K562 (cell line): ENCODE measurements at regions not wholly inside any gene's neighbourhood (a gene's known extent, or its start where the extent isn't known, plus 50 kb on each side); places are given as distances from the start of the nearest gene placed in this dataset.

ENCODE experiments used
- ATAC-seq: fragments of 200-7000 bp; cut with Tn5 transposase; 3 replicates; pipeline ENCODE4 v1.9.1; 2020; ENCODE audit warnings: moderate library complexity
- BruUV-seq: library from RNA; stranded (reverse); fragments of 400-500 nt; replicated peaks from 2 replicates; lab custom pipeline; 2021; lab: Mats Ljungman, UMichigan
- CTCF ChIA-PET: fragments of 300-600 bp; formaldehyde crosslinking; extraction: SDS; loops from one replicate; lab custom pipeline; 2021; ENCODE audit warnings: low intra/inter-chr PET ratio; lab: Yijun Ruan, JAX
- POLR2A ChIA-PET: fragments of 300-600, 350-650 bp; sonication (Branson Sonifier 250); formaldehyde crosslinking; extraction: SDS; loops from one replicate; lab custom pipeline; 2021; ENCODE audit warnings: antibody characterized with exemption, inconsistent platforms; lab: Yijun Ruan, JAX
- DNase-seq, 4 experiments: peaks; one replicate each; pipeline versions ENCODE4 v3.0.0 to v3.0.0-alpha.2; 2011 to 2018; ENCODE audit warnings: low spot score in 3 of 4, mixed read lengths in 3 of 4; ENCODE audit errors: extremely low read depth in 1 of 4
- FAIRE-seq: peaks from 2 replicates; lab custom pipeline; 2011; peaks lifted over from hg19 to GRCh38; lab: Jason Lieb, UNC
- H2AFZ ChIP-seq: 2 replicates; pipeline ENCODE4 v1.6.0; 2011; ENCODE audit warnings: low read depth, low read length, control low read depth, inconsistent platforms
- H3K27ac ChIP-seq: fragments of 200-600 bp; 3 replicates; pipeline ENCODE4 v1.8.0; 2011; ENCODE audit warnings: low read depth, mild to moderate bottlenecking, control low read depth, inconsistent platforms, low read length, moderate library complexity, mixed read lengths; ENCODE audit errors: extremely low read depth
- H3K27me3 ChIP-seq, 2 experiments: fragments of 300-600 bp in 1 of 2; 2 replicates in 1 of 2; 3 replicates in 1 of 2; pipeline versions ENCODE4 v1.6.0 to v1.8.0; 2011; ENCODE audit warnings: inconsistent platforms in 2 of 2, low read length in 2 of 2, mild to moderate bottlenecking in 1 of 2, mixed read lengths in 1 of 2, moderate library complexity in 1 of 2; ENCODE audit not compliant: control insufficient read depth in 2 of 2, insufficient read depth in 2 of 2
- H3K36me3 ChIP-seq: fragments of 300-600 bp; 3 replicates; pipeline ENCODE4 v1.8.0; 2011; ENCODE audit warnings: mild to moderate bottlenecking, low read length, inconsistent platforms; ENCODE audit not compliant: control insufficient read depth, insufficient read depth
- H3K4me1 ChIP-seq, 2 experiments: fragments of 200-600 bp in 1 of 2; replicated peaks in 1 of 2; 2 replicates in 1 of 2; 3 replicates in 1 of 2; pipeline versions ENCODE4 v1.5.1 to v1.8.0; 2011; ENCODE audit warnings: inconsistent platforms in 2 of 2, low read length in 2 of 2, mild to moderate bottlenecking in 1 of 2, mixed read lengths in 1 of 2, moderate library complexity in 1 of 2; ENCODE audit not compliant: control insufficient read depth in 2 of 2, insufficient read depth in 2 of 2
- H3K4me2 ChIP-seq: 2 replicates; pipeline ENCODE4 v1.6.1; 2011; ENCODE audit warnings: low read length, control low read depth, inconsistent platforms, mixed read lengths; ENCODE audit not compliant: insufficient read depth
- H3K4me3 ChIP-seq: fragments of 200-600 bp; sonication (generic), shearing (Covaris generic); 2 replicates; pipeline ENCODE4 v1.5.1; 2016; ENCODE audit warnings: control low read depth, inconsistent platforms
- H3K79me2 ChIP-seq: fragments of 200-600 bp; 3 replicates; pipeline ENCODE4 v1.8.0; 2011; ENCODE audit warnings: low read length, inconsistent platforms; ENCODE audit not compliant: control insufficient read depth, insufficient read depth
- H3K9ac ChIP-seq, 2 experiments: 2 replicates each; pipeline versions ENCODE4 v1.6.0 to v1.6.1; 2011; ENCODE audit warnings: low read depth in 2 of 2, low read length in 2 of 2, control low read depth in 1 of 2, inconsistent platforms in 1 of 2, mild to moderate bottlenecking in 1 of 2, mixed read lengths in 1 of 2; ENCODE audit not compliant: insufficient read depth in 1 of 2
- H3K9me1 ChIP-seq: one replicate; pipeline ENCODE4 v1.6.0; 2011; ENCODE audit warnings: inconsistent platforms, mild to moderate bottlenecking, low read length, moderate library complexity; ENCODE audit not compliant: control insufficient read depth, insufficient read depth
- H3K9me3 ChIP-seq: replicated peaks from 2 replicates; pipeline ENCODE4 v1.5.1; 2011; ENCODE audit warnings: low read depth, low read length, inconsistent platforms; ENCODE audit not compliant: control insufficient read depth, insufficient read depth
- H4K20me1 ChIP-seq: replicated peaks from 2 replicates; pipeline ENCODE4 v1.6.1; 2011; ENCODE audit warnings: low read length, inconsistent platforms, mixed read lengths; ENCODE audit not compliant: control insufficient read depth, insufficient read depth
- BMI1 ChIP-seq: fragments of 150-350 bp; IDR thresholded peaks from 2 replicates; pipeline ENCODE4 v1.6.1; 2014; ENCODE audit warnings: low read length
- C11orf30 ChIP-seq: fragments of 450-650 bp; IDR thresholded peaks from 2 replicates; pipeline ENCODE4 v1.6.1; 2016; ENCODE audit warnings: low read depth, mild to moderate bottlenecking
- CREB5 ChIP-seq: fragments of 250-450 bp; sonication (Bioruptor Pico); IDR thresholded peaks from 2 replicates; pipeline ENCODE4 v1.5.0; 2020; ENCODE audit warnings: mild to moderate bottlenecking
- FOXO4 ChIP-seq: fragments of 450-650 bp; formaldehyde crosslinking; IDR thresholded peaks from 2 replicates; pipeline ENCODE4 v1.4.0; 2020; ENCODE audit warnings: mild to moderate bottlenecking, moderate library complexity
- GATA2 ChIP-seq: sonication (generic); formaldehyde crosslinking; IDR thresholded peaks from 2 replicates; pipeline ENCODE4 v1.4.0; 2020; ENCODE audit warnings: mild to moderate bottlenecking, missing genetic modification reagents
- GTF2A2 ChIP-seq: IDR thresholded peaks from 2 replicates; pipeline ENCODE4 v1.6.1; 2016; ENCODE audit warnings: mild to moderate bottlenecking, missing genetic modification characterization, missing compliant biosample characterization
- HES1 ChIP-seq: fragments of 450-650 bp; IDR thresholded peaks from 2 replicates; pipeline ENCODE4 v1.6.1; 2016; ENCODE audit warnings: low read depth, mild to moderate bottlenecking, moderate library complexity
- KDM2B ChIP-seq: fragments of 250-450 bp; sonication (Bioruptor Pico); IDR thresholded peaks from 2 replicates; pipeline ENCODE4 v1.8.0; 2021; ENCODE audit warnings: mild to moderate bottlenecking, moderate library complexity
- NFIX ChIP-seq: fragments of 250-450 bp; sonication (Bioruptor Pico); IDR thresholded peaks from 2 replicates; pipeline ENCODE4 v1.4.0; 2020; ENCODE audit warnings: low read depth, mild to moderate bottlenecking, moderate library complexity
- NR1H2 ChIP-seq: sonication (generic); formaldehyde crosslinking; IDR thresholded peaks from 2 replicates; pipeline ENCODE4 v1.4.0; 2020; ENCODE audit warnings: mild to moderate bottlenecking, missing genetic modification reagents
- PCBP1 ChIP-seq: fragments of 200-400 bp; formaldehyde crosslinking; IDR thresholded peaks from 2 replicates; pipeline ENCODE4 v1.6.1; 2018; ENCODE audit warnings: mild to moderate bottlenecking, low read depth, low read length; ENCODE audit not compliant: poor library complexity, severe bottlenecking
- PHB ChIP-seq: fragments of 250-450 bp; sonication (Bioruptor Pico); IDR thresholded peaks from 2 replicates; pipeline ENCODE4 v1.5.0; 2021
- PREB ChIP-seq: sonication (generic); formaldehyde crosslinking; IDR thresholded peaks from 2 replicates; pipeline ENCODE4 v1.8.1; 2023; ENCODE audit warnings: mild to moderate bottlenecking, missing genetic modification reagents
- SNIP1 ChIP-seq: fragments of 450-650 bp; IDR thresholded peaks from 2 replicates; pipeline ENCODE4 v1.7.1; 2017; ENCODE audit warnings: low read depth, mild to moderate bottlenecking
- ZNF165 ChIP-seq: fragments of 250-450 bp; sonication (Bioruptor Pico); IDR thresholded peaks from 2 replicates; pipeline ENCODE4 v1.4.0; 2020; ENCODE audit warnings: borderline replicate concordance
- ZNF431 ChIP-seq: sonication (generic); formaldehyde crosslinking; IDR thresholded peaks from 2 replicates; pipeline ENCODE4 v1.8.0; 2022; ENCODE audit warnings: mild to moderate bottlenecking, missing genetic modification reagents
- ZNF764 ChIP-seq: fragments of 250-450 bp; sonication (Bioruptor Pico); IDR thresholded peaks from 2 replicates; pipeline ENCODE4 v1.4.0; 2020; ENCODE audit warnings: low read depth, mild to moderate bottlenecking, moderate library complexity
- WGBS: fragments of 100-300 bp; shearing (Covaris generic); methylation state at CpG from one replicate; pipeline ENCODE4 v1.1.6; 2016; ENCODE audit warnings: low coverage, mixed read lengths; ENCODE audit not compliant: insufficient coverage; ENCODE audit errors: missing lambda C conversion rate; 5-methylcytosine and 5-hydroxymethylcytosine counted together
- in situ Hi-C: fragments of 300-500 bp; cut with MboI; formaldehyde crosslinking; loops from 4 replicates; pipeline ENCODE4 v1.15.0; 2018; ENCODE audit warnings: inconsistent platforms, mixed read lengths
- intact Hi-C: fragments of 100-400 bp; cut with micrococcal nuclease; formaldehyde crosslinking; loops from 2 replicates; pipeline ENCODE4 v1.14.2; 2022

- no peak overlapping the region for H3K9ac ChIP-seq
- no peak overlapping the region for H2AFZ ChIP-seq
- H3K79me2 ChIP-seq = no peaks in the 10 kb centered on the region
- in situ Hi-C loops = no loop called here
- H3K9me1 ChIP-seq = no peaks in the 10 kb centered on the region
- FAIRE-seq = no peak
- H4K20me1 ChIP-seq = no peaks in the 10 kb centered on the region
- no peaks in the 10 kb centered on the region for H3K9me3 ChIP-seq
- no peak for DNase-seq
- H3K4me2 ChIP-seq = no peak overlapping the region
- H3K27ac ChIP-seq = no peak overlapping the region
- WGBS = 5% methylated on average over 4 of the region's 4 CpGs
- BruUV-seq = no TSS peak
- POLR2A ChIA-PET = no interaction called here
- no peaks in the 10 kb centered on the region for H3K36me3 ChIP-seq
- no peak for ATAC-seq
- intact Hi-C loops = no loop called here
- H3K4me3 ChIP-seq = no peak overlapping the region
- CTCF ChIA-PET = no interaction called here
- no peaks in the 10 kb centered on the region for H3K27me3 ChIP-seq
- no peaks in the 10 kb centered on the region for H3K4me1 ChIP-seq
- no peak for TF ChIP-seq SNIP1
- TF ChIP-seq PREB (CRISPR knock-in tag) = no peak
- no peak for TF ChIP-seq PCBP1
- TF ChIP-seq HES1 = no peak
- no peak for TF ChIP-seq ZNF431 (CRISPR knock-in tag)
- no peak for TF ChIP-seq ZNF764 (CRISPR knock-in tag)
- TF ChIP-seq FOXO4 (CRISPR knock-in tag) = no peak
- TF ChIP-seq BMI1 = no peak
- TF ChIP-seq GTF2A2 = no peak
- no peak for TF ChIP-seq NFIX
- no peak for TF ChIP-seq KDM2B (CRISPR knock-in tag)
- no peak for TF ChIP-seq PHB (CRISPR knock-in tag)
- TF ChIP-seq GATA2 (CRISPR knock-in tag) = no peak
- TF ChIP-seq ZNF165 (CRISPR knock-in tag) = no peak
- no peak for TF ChIP-seq C11orf30
- TF ChIP-seq NR1H2 (CRISPR knock-in tag) = no peak
- no peak for TF ChIP-seq CREB5
Measured at GRCh38 chr19:20339444-20339843, 172.4 kb downstream of the ZNF486 start.
